Astrocyte (in vitro differentiated cells and primary cell): ENCODE measurements at regions not wholly inside any gene's neighbourhood (a gene's known extent, or its start where the extent isn't known, plus 50 kb on each side); places are given as distances from the start of the nearest gene placed in this dataset.

Experiments used
- CTCF ChIP-seq: IDR thresholded peaks from 2 replicates; pipeline ENCODE4 v1.5.1; 2011; ENCODE audit warnings: low read depth, mild to moderate bottlenecking, inconsistent platforms, low read length, moderate library complexity; ENCODE audit not compliant: insufficient read depth
- EZH2 ChIP-seq: IDR thresholded peaks from 2 replicates; pipeline ENCODE4 v1.6.1; 2012; ENCODE audit warnings: mild to moderate bottlenecking, low read length, inconsistent platforms; ENCODE audit not compliant: insufficient read depth

- TF ChIP-seq CTCF (no peak), EZH2 (no peak)
Observed at GRCh38 chr6:119821380-119821779, 471.8 kb upstream of the MAN1A1 start.
